ENCODE measurements at regions not wholly inside any gene's neighbourhood (a gene's known extent, or its start where the extent isn't known, plus 50 kb on each side); places are given as distances from the start of the nearest gene placed in this dataset.

- no peak for TF ChIP-seq CTCF (optimal IDR thresholded peaks at IDR 0.05 in 1 of 3, IDR thresholded peaks at IDR 0.05 in 1 of 3, conservative IDR thresholded peaks at IDR 0.05 in 1 of 3; ENCODE audit: extremely low read depth in 1 of 3, insufficient read depth in 2 of 3, low read length in 3 of 3)
- TF ChIP-seq EZH2 (IDR thresholded peaks at IDR 0.05; ENCODE audit: low read length), result no peak
These were observed 138.1 kb upstream of the BMP4 start for GRCh38 chr14:54094765-54095164.
